ENCODE measurements at regions not wholly inside any gene's neighbourhood (a gene's known extent, or its start where the extent isn't known, plus 50 kb on each side); places are given as distances from the start of the nearest gene placed in this dataset.

GRCh38 chr11:134643115-134644012 lies 231.3 kb upstream of the B3GAT1 start:
- no peak for TF ChIP-seq CTCF (IDR thresholded peaks at IDR 0.05; ENCODE audit: low read length)
- TF ChIP-seq EZH2 (IDR thresholded peaks at IDR 0.05; ENCODE audit: borderline replicate concordance, low read length), result no peak

All from OCI-LY1 (cell line).